HUES48 (cell line): ENCODE measurements at regions not wholly inside any gene's neighbourhood (a gene's known extent, or its start where the extent isn't known, plus 50 kb on each side); places are given as distances from the start of the nearest gene placed in this dataset.

ENCODE experiments used
- H3K27ac ChIP-seq: one replicate; pipeline ENCODE4 v1.7.0; 2013; ENCODE audit warnings: low read depth, low read length, inconsistent platforms
- H3K27me3 ChIP-seq: 2 replicates; pipeline ENCODE4 v1.6.1; 2013; ENCODE audit warnings: mild to moderate bottlenecking, low read length; ENCODE audit not compliant: control insufficient read depth, insufficient read depth
- H3K36me3 ChIP-seq: 2 replicates; pipeline ENCODE4 v1.6.1; 2013; ENCODE audit warnings: low read length; ENCODE audit not compliant: control insufficient read depth, insufficient read depth
- H3K4me1 ChIP-seq: 2 replicates; pipeline ENCODE4 v1.6.1; 2013; ENCODE audit warnings: mild to moderate bottlenecking, low read length; ENCODE audit not compliant: control insufficient read depth, insufficient read depth
- H3K4me3 ChIP-seq: 2 replicates; pipeline ENCODE4 v1.5.1; 2013; ENCODE audit warnings: mild to moderate bottlenecking, low read depth, low read length
- H3K9ac ChIP-seq: 2 replicates; pipeline ENCODE4 v1.6.1; 2013; ENCODE audit warnings: mild to moderate bottlenecking, low read depth, low read length, moderate library complexity
- H3K9me3 ChIP-seq: 2 replicates; pipeline ENCODE4 v1.6.1; 2013; ENCODE audit warnings: low read length; ENCODE audit not compliant: control insufficient read depth, insufficient read depth

DNA sequence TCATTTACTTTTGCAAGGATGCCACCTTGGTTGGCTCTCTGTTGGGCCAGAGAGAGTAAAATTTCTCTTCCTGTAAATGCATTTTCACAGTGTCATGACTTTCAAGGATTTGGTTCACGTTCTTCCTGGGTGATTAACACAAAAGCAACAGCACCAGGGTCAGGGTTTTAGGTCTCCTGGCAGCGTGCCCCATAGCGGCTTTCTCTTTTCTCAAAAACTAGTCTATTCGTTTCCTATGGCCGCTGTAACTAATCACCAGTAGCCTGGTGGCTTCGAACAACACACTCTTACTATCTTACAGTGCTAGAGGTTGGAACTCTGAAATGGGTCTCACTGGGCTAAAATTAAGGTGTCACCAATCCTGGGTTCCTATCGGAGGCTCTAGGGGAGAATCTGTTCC is 56.3 kb upstream of the ACMSD start:
- Histone ChIP-seq H3K36me3 (no peaks in the 10 kb centered on the region), H3K9me3 (no peaks in the 10 kb centered on the region), H3K4me1 (no peaks in the 10 kb centered on the region), H3K27me3 (no peaks in the 10 kb centered on the region), H3K27ac (no peak overlapping the region), H3K4me3 (no peak overlapping the region), H3K9ac (no peak overlapping the region)

- H3K9me3 ChIP-seq: no peaks in the 10 kb centered on the region
- H3K27me3 ChIP-seq: no peaks in the 10 kb centered on the region
- H3K4me3 ChIP-seq: no peak overlapping the region
- H3K27ac ChIP-seq: no peak overlapping the region
- no peaks in the 10 kb centered on the region for H3K36me3 ChIP-seq
- no peak overlapping the region for H3K9ac ChIP-seq
- no peaks in the 10 kb centered on the region for H3K4me1 ChIP-seq
These were observed 55.6 kb upstream of the ACMSD start for GRCh38 chr2:134782792-134783191.

DNA sequence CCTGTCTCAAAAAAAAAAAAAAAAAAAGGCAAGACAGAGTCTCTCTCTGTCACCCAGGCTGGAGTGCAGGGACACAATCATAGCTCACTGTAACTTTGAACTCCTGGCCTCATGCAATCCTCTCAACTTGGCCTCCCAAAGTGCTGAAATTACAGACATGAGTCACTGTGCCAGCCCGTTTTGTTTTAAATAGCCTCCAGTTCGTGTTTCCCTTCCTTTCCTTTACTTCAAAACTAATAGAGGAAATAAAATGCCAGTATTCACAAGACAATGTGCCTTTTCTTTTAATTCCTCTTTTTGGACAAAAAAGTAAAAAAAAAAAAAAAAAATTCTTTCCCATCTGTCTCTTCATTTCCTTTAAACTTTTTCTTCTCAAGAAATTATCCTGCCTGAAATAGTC is 54.5 kb upstream of the ACMSD start:
- Histone ChIP-seq H3K9ac (no peak overlapping the region), H3K9me3 (no peaks in the 10 kb centered on the region), H3K27ac (no peak overlapping the region), H3K4me3 (no peak overlapping the region), H3K4me1 (no peaks in the 10 kb centered on the region), H3K36me3 (no peaks in the 10 kb centered on the region), H3K27me3 (no peaks in the 10 kb centered on the region)

- H3K27me3 ChIP-seq: no peaks in the 10 kb centered on the region
- H3K9ac ChIP-seq: no peak overlapping the region
- no peaks in the 10 kb centered on the region for H3K9me3 ChIP-seq
- no peaks in the 10 kb centered on the region for H3K4me1 ChIP-seq
- no peak overlapping the region for H3K27ac ChIP-seq
- no peaks in the 10 kb centered on the region for H3K36me3 ChIP-seq
- no peak overlapping the region for H3K4me3 ChIP-seq
These were observed 52.6 kb upstream of the ACMSD start for GRCh38 chr2:134785659-134786430.

DNA sequence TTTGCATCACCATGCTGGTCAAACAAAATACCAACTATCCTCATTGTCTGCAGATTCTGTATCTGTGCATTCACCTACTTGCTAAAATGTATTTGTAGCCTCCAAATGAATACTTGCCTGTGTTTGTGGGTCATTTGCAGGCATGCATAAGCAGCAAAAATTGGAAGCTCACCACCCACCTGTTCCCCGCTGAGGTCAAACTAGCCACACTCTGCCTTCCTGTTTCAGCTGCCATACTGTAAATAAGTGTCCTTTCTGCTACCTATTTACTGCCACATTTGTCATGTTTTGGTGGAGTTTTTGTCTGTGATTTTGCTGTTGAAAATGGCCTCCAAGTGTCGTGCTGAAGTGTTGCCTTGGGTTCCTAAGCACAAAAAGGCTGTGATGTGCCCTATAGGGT is 50.0 kb upstream of the ACMSD start:
- Histone ChIP-seq H3K36me3 (no peaks in the 10 kb centered on the region), H3K27me3 (no peaks in the 10 kb centered on the region), H3K4me3 (no peak overlapping the region), H3K27ac (no peak overlapping the region), H3K9me3 (no peaks in the 10 kb centered on the region), H3K4me1 (no peaks in the 10 kb centered on the region), H3K9ac (no peak overlapping the region)
